Hepatocyte (in vitro differentiated cells): ENCODE measurements at regions not wholly inside any gene's neighbourhood (a gene's known extent, or its start where the extent isn't known, plus 50 kb on each side); places are given as distances from the start of the nearest gene placed in this dataset.

Experiments used
- DNase-seq: peaks from one replicate; pipeline ENCODE4 v3.0.0-alpha.2; 2016; ENCODE audit warnings: low spot score
- H2AFZ ChIP-seq: fragments of 200-600 bp; sonication (generic); 2 replicates; pipeline ENCODE4 v1.6.0; 2016; ENCODE audit warnings: antibody characterized with exemption, mild to moderate bottlenecking
- H3K27ac ChIP-seq: fragments of 200-600 bp; sonication (generic); 2 replicates; pipeline ENCODE4 v1.5.1; 2016; ENCODE audit warnings: mild to moderate bottlenecking
- H3K27me3 ChIP-seq: fragments of 200-600 bp; sonication (generic); 2 replicates; pipeline ENCODE4 v1.6.1; 2016
- H3K36me3 ChIP-seq: fragments of 200-600 bp; sonication (generic); replicated peaks from 2 replicates; pipeline ENCODE4 v1.5.1; 2016; ENCODE audit warnings: low read depth; ENCODE audit not compliant: insufficient read depth
- H3K4me1 ChIP-seq: fragments of 200-600 bp; sonication (generic); 2 replicates; pipeline ENCODE4 v1.5.1; 2016; ENCODE audit warnings: mild to moderate bottlenecking, moderate library complexity; ENCODE audit not compliant: insufficient read depth
- H3K4me2 ChIP-seq: fragments of 200-600 bp; sonication (generic); 2 replicates; pipeline ENCODE4 v1.6.0; 2016
- H3K4me3 ChIP-seq: fragments of 200-600 bp; sonication (generic); 2 replicates; pipeline ENCODE4 v1.5.1; 2016; ENCODE audit warnings: mild to moderate bottlenecking
- H3K79me2 ChIP-seq: fragments of 200-600 bp; sonication (generic); 2 replicates; pipeline ENCODE4 v1.6.0; 2017; ENCODE audit warnings: mild to moderate bottlenecking
- H3K9me2 ChIP-seq: fragments of 200-600 bp; sonication (generic); replicated peaks from 2 replicates; pipeline ENCODE4 v1.6.0; 2017; ENCODE audit warnings: mild to moderate bottlenecking; ENCODE audit not compliant: insufficient read depth
- H3K9me3 ChIP-seq: fragments of 200-600 bp; sonication (generic); 2 replicates; pipeline ENCODE4 v1.5.1; 2016; ENCODE audit warnings: low read depth, mild to moderate bottlenecking
- H4K20me1 ChIP-seq: fragments of 200-600 bp; sonication (generic); 2 replicates; pipeline ENCODE4 v1.6.0; 2016; ENCODE audit warnings: mild to moderate bottlenecking; ENCODE audit not compliant: insufficient read depth, poor library complexity, severe bottlenecking
- EZH2 ChIP-seq: fragments of 200-600 bp; sonication (generic); IDR thresholded peaks from 2 replicates; pipeline ENCODE4 v1.6.1; 2016; ENCODE audit warnings: antibody characterized with exemption, mild to moderate bottlenecking, borderline replicate concordance
- EZH2phosphoT487 ChIP-seq: fragments of 200-600 bp; sonication (generic); IDR thresholded peaks from one replicate; pipeline ENCODE4 v1.6.1; 2018; ENCODE audit warnings: antibody characterized with exemption, mild to moderate bottlenecking, low read depth, moderate library complexity; ENCODE audit not compliant: unreplicated experiment, severe bottlenecking
- WGBS: methylation state at CpG from one replicate; pipeline ENCODE4 v1.1.6; 2016; ENCODE audit warnings: low lambda C conversion rate; ENCODE audit errors: missing lambda C conversion rate; 5-methylcytosine and 5-hydroxymethylcytosine counted together
- TF ChIP-seq, protein P1 (sequence below): fragments of 200-600 bp; sonication (generic); IDR thresholded peaks from 2 replicates; pipeline ENCODE4 v1.5.1; 2016; ENCODE audit warnings: antibody characterized with exemption, mild to moderate bottlenecking; ENCODE audit not compliant: poor library complexity

GRCh38 chr7:54860843-54861242, 101.8 kb upstream of the SEC61G start:
- H4K20me1 ChIP-seq = no peaks in the 10 kb centered on the region
- H3K27ac ChIP-seq = no peak overlapping the region
- no peaks in the 10 kb centered on the region for H3K9me2 ChIP-seq
- no peaks in the 10 kb centered on the region for H3K9me3 ChIP-seq
- TF ChIP-seq EZH2 = no peak
- peaks cover 9% of the 10 kb centered on the region for H3K4me1 ChIP-seq
- DNase-seq = no peak
- H3K27me3 ChIP-seq = peaks cover 3% of the 10 kb centered on the region
- H3K79me2 ChIP-seq = no peaks in the 10 kb centered on the region
- H3K4me3 ChIP-seq = no peak overlapping the region
- no peak overlapping the region for H3K4me2 ChIP-seq
- no peaks in the 10 kb centered on the region for H3K36me3 ChIP-seq
- H2AFZ ChIP-seq = no peak overlapping the region

GRCh38 chr7:54864663-54865062, 105.7 kb upstream of the SEC61G start:
- H3K27ac ChIP-seq = no peak overlapping the region
- no peak overlapping the region for H3K4me2 ChIP-seq
- no peaks in the 10 kb centered on the region for H3K9me2 ChIP-seq
- TF ChIP-seq EZH2 (no peak), EZH2phosphoT487 (no peak)
- TF ChIP-seq, protein P1, sequence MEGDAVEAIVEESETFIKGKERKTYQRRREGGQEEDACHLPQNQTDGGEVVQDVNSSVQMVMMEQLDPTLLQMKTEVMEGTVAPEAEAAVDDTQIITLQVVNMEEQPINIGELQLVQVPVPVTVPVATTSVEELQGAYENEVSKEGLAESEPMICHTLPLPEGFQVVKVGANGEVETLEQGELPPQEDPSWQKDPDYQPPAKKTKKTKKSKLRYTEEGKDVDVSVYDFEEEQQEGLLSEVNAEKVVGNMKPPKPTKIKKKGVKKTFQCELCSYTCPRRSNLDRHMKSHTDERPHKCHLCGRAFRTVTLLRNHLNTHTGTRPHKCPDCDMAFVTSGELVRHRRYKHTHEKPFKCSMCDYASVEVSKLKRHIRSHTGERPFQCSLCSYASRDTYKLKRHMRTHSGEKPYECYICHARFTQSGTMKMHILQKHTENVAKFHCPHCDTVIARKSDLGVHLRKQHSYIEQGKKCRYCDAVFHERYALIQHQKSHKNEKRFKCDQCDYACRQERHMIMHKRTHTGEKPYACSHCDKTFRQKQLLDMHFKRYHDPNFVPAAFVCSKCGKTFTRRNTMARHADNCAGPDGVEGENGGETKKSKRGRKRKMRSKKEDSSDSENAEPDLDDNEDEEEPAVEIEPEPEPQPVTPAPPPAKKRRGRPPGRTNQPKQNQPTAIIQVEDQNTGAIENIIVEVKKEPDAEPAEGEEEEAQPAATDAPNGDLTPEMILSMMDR = no peak
- WGBS = 41% methylated on average over 6 of the region's 6 CpGs
- H3K79me2 ChIP-seq = no peaks in the 10 kb centered on the region
- no peak for DNase-seq
- H2AFZ ChIP-seq = no peak overlapping the region
- H3K9me3 ChIP-seq = no peaks in the 10 kb centered on the region
- no peaks in the 10 kb centered on the region for H3K36me3 ChIP-seq
- no peaks in the 10 kb centered on the region for H4K20me1 ChIP-seq
- no peak overlapping the region for H3K4me3 ChIP-seq
- H3K27me3 ChIP-seq = peaks cover 3% of the 10 kb centered on the region
- peaks cover 9% of the 10 kb centered on the region for H3K4me1 ChIP-seq

GRCh38 chr7:54869523-54869922, 110.5 kb upstream of the SEC61G start:
- Histone ChIP-seq H3K4me1 (peaks cover 8% of the 10 kb centered on the region), H3K9me2 (no peaks in the 10 kb centered on the region), H3K4me2 (no peak overlapping the region), H3K9me3 (no peaks in the 10 kb centered on the region), H3K36me3 (no peaks in the 10 kb centered on the region), H4K20me1 (no peaks in the 10 kb centered on the region), H3K79me2 (no peaks in the 10 kb centered on the region), H2AFZ (no peak overlapping the region), H3K27me3 (no peaks in the 10 kb centered on the region), H3K4me3 (no peak overlapping the region), H3K27ac (no peak overlapping the region)
- WGBS = 90% methylated on average over 1 of the region's 1 CpG
- DNase-seq = no peak
- TF ChIP-seq, protein P1 = no peak
- TF ChIP-seq EZH2phosphoT487 (no peak), EZH2 (no peak)

DNA sequence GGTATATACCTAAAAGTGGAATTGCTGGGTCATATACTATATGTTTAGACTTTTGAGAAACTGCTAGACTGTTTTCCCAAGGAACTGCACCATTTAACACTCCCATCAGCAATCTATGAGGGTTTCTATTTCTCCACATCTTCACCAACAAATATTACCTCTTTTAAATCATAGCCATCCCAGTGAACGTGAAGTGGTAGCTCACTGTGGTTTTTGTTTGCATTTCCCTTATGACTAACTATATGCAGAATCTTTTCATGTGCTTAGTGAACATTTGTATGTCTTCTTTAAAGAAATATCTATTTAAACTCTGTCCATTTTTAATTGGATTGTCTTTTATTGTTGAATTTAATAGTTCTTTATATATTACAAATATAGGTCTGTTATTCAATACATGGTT, 115.8 kb upstream of the SEC61G start:
- no peak overlapping the region for H3K4me2 ChIP-seq

More for the DNA sequence above, 115.8 kb upstream of the SEC61G start:
- WGBS = 57% methylated on average over 1 of the region's 1 CpG
- TF ChIP-seq, protein P1 = no peak
- H3K79me2 ChIP-seq = no peaks in the 10 kb centered on the region
- no peaks in the 10 kb centered on the region for H3K9me2 ChIP-seq
- no peaks in the 10 kb centered on the region for H4K20me1 ChIP-seq
- no peak overlapping the region for H2AFZ ChIP-seq
- no peak for DNase-seq
- H3K36me3 ChIP-seq = no peaks in the 10 kb centered on the region
- no peaks in the 10 kb centered on the region for H3K9me3 ChIP-seq
- H3K27ac ChIP-seq = no peak overlapping the region
- H3K4me3 ChIP-seq = no peak overlapping the region
- no peaks in the 10 kb centered on the region for H3K27me3 ChIP-seq
- peaks cover 4% of the 10 kb centered on the region for H3K4me1 ChIP-seq
